K562 (cell line): ENCODE measurements at regions not wholly inside any gene's neighbourhood (a gene's known extent, or its start where the extent isn't known, plus 50 kb on each side); places are given as distances from the start of the nearest gene placed in this dataset.

Source experiments
- ATAC-seq: fragments of 200-7000 bp; cut with Tn5 transposase; 3 replicates; pipeline ENCODE4 v1.9.1; 2020; ENCODE audit warnings: moderate library complexity
- BruUV-seq: library from RNA; stranded (reverse); fragments of 400-500 nt; replicated peaks from 2 replicates; lab custom pipeline; 2021; lab: Mats Ljungman, UMichigan
- CTCF ChIA-PET: fragments of 300-600 bp; formaldehyde crosslinking; extraction: SDS; loops from one replicate; lab custom pipeline; 2021; ENCODE audit warnings: low intra/inter-chr PET ratio; lab: Yijun Ruan, JAX
- POLR2A ChIA-PET: fragments of 300-600, 350-650 bp; sonication (Branson Sonifier 250); formaldehyde crosslinking; extraction: SDS; loops from one replicate; lab custom pipeline; 2021; ENCODE audit warnings: antibody characterized with exemption, inconsistent platforms; lab: Yijun Ruan, JAX
- DNase-seq, 4 experiments: peaks; one replicate each; pipeline versions ENCODE4 v3.0.0 to v3.0.0-alpha.2; 2011 to 2018; ENCODE audit warnings: low spot score in 3 of 4, mixed read lengths in 3 of 4; ENCODE audit errors: extremely low read depth in 1 of 4
- FAIRE-seq: peaks from 2 replicates; lab custom pipeline; 2011; peaks lifted over from hg19 to GRCh38; lab: Jason Lieb, UNC
- H2AFZ ChIP-seq: 2 replicates; pipeline ENCODE4 v1.6.0; 2011; ENCODE audit warnings: low read depth, low read length, control low read depth, inconsistent platforms
- H3K27ac ChIP-seq: fragments of 200-600 bp; 3 replicates; pipeline ENCODE4 v1.8.0; 2011; ENCODE audit warnings: low read depth, mild to moderate bottlenecking, control low read depth, inconsistent platforms, low read length, moderate library complexity, mixed read lengths; ENCODE audit errors: extremely low read depth
- H3K27me3 ChIP-seq, 2 experiments: fragments of 300-600 bp in 1 of 2; 2 replicates in 1 of 2; 3 replicates in 1 of 2; pipeline versions ENCODE4 v1.6.0 to v1.8.0; 2011; ENCODE audit warnings: inconsistent platforms in 2 of 2, low read length in 2 of 2, mild to moderate bottlenecking in 1 of 2, mixed read lengths in 1 of 2, moderate library complexity in 1 of 2; ENCODE audit not compliant: control insufficient read depth in 2 of 2, insufficient read depth in 2 of 2
- H3K36me3 ChIP-seq: fragments of 300-600 bp; 3 replicates; pipeline ENCODE4 v1.8.0; 2011; ENCODE audit warnings: mild to moderate bottlenecking, low read length, inconsistent platforms; ENCODE audit not compliant: control insufficient read depth, insufficient read depth
- H3K4me1 ChIP-seq, 2 experiments: fragments of 200-600 bp in 1 of 2; replicated peaks in 1 of 2; 2 replicates in 1 of 2; 3 replicates in 1 of 2; pipeline versions ENCODE4 v1.5.1 to v1.8.0; 2011; ENCODE audit warnings: inconsistent platforms in 2 of 2, low read length in 2 of 2, mild to moderate bottlenecking in 1 of 2, mixed read lengths in 1 of 2, moderate library complexity in 1 of 2; ENCODE audit not compliant: control insufficient read depth in 2 of 2, insufficient read depth in 2 of 2
- H3K4me2 ChIP-seq: 2 replicates; pipeline ENCODE4 v1.6.1; 2011; ENCODE audit warnings: low read length, control low read depth, inconsistent platforms, mixed read lengths; ENCODE audit not compliant: insufficient read depth
- H3K4me3 ChIP-seq: fragments of 200-600 bp; sonication (generic), shearing (Covaris generic); 2 replicates; pipeline ENCODE4 v1.5.1; 2016; ENCODE audit warnings: control low read depth, inconsistent platforms
- H3K79me2 ChIP-seq: fragments of 200-600 bp; 3 replicates; pipeline ENCODE4 v1.8.0; 2011; ENCODE audit warnings: low read length, inconsistent platforms; ENCODE audit not compliant: control insufficient read depth, insufficient read depth
- H3K9ac ChIP-seq, 2 experiments: 2 replicates each; pipeline versions ENCODE4 v1.6.0 to v1.6.1; 2011; ENCODE audit warnings: low read depth in 2 of 2, low read length in 2 of 2, control low read depth in 1 of 2, inconsistent platforms in 1 of 2, mild to moderate bottlenecking in 1 of 2, mixed read lengths in 1 of 2; ENCODE audit not compliant: insufficient read depth in 1 of 2
- H3K9me1 ChIP-seq: one replicate; pipeline ENCODE4 v1.6.0; 2011; ENCODE audit warnings: inconsistent platforms, mild to moderate bottlenecking, low read length, moderate library complexity; ENCODE audit not compliant: control insufficient read depth, insufficient read depth
- H3K9me3 ChIP-seq: replicated peaks from 2 replicates; pipeline ENCODE4 v1.5.1; 2011; ENCODE audit warnings: low read depth, low read length, inconsistent platforms; ENCODE audit not compliant: control insufficient read depth, insufficient read depth
- H4K20me1 ChIP-seq: replicated peaks from 2 replicates; pipeline ENCODE4 v1.6.1; 2011; ENCODE audit warnings: low read length, inconsistent platforms, mixed read lengths; ENCODE audit not compliant: control insufficient read depth, insufficient read depth
- BMI1 ChIP-seq: fragments of 150-350 bp; IDR thresholded peaks from 2 replicates; pipeline ENCODE4 v1.6.1; 2014; ENCODE audit warnings: low read length
- ESRRA ChIP-seq: fragments of 450-650 bp; IDR thresholded peaks from 2 replicates; pipeline ENCODE4 v1.6.1; 2014; ENCODE audit warnings: low read depth, mild to moderate bottlenecking, moderate library complexity, borderline replicate concordance
- FIP1L1 ChIP-seq: fragments of 200-400 bp; formaldehyde crosslinking; IDR thresholded peaks from 2 replicates; pipeline ENCODE4 v1.6.1; 2018; ENCODE audit warnings: mild to moderate bottlenecking, low read depth, low read length; ENCODE audit not compliant: poor library complexity, severe bottlenecking
- FOXJ3 ChIP-seq: sonication (generic); formaldehyde crosslinking; IDR thresholded peaks from 2 replicates; pipeline ENCODE4 v1.4.0; 2020; ENCODE audit warnings: mild to moderate bottlenecking, missing genetic modification reagents
- HMG20B ChIP-seq: fragments of 250-450 bp; sonication (Bioruptor Pico); IDR thresholded peaks from 2 replicates; pipeline ENCODE4 v1.5.0; 2021; ENCODE audit warnings: mild to moderate bottlenecking
- KDM1A ChIP-seq, 2 experiments: fragments of 450-650 bp; IDR thresholded peaks; 2 replicates each; pipeline ENCODE4 v1.6.1; 2016; ENCODE audit warnings: mild to moderate bottlenecking in 2 of 2
- KHSRP ChIP-seq: fragments of 450-650 bp; IDR thresholded peaks from 2 replicates; pipeline ENCODE4 v1.6.1; 2017
- MAFF ChIP-seq: IDR thresholded peaks from 2 replicates; pipeline ENCODE4 v1.6.1; 2012; ENCODE audit warnings: low read length, improper control_type of control experiment
- SNIP1 ChIP-seq: fragments of 450-650 bp; IDR thresholded peaks from 2 replicates; pipeline ENCODE4 v1.7.1; 2017; ENCODE audit warnings: low read depth, mild to moderate bottlenecking
- SP2 ChIP-seq: IDR thresholded peaks from 2 replicates; pipeline ENCODE4 v1.6.1; 2011; ENCODE audit warnings: mild to moderate bottlenecking, low read depth, low read length, moderate library complexity; ENCODE audit not compliant: poor library complexity, severe bottlenecking; ENCODE audit errors: extremely low read depth
- TAF9B ChIP-seq: fragments of 450-650 bp; IDR thresholded peaks from 2 replicates; pipeline ENCODE4 v1.6.1; 2018; ENCODE audit warnings: mild to moderate bottlenecking; ENCODE audit not compliant: partially characterized antibody
- ZNF143 ChIP-seq: sonication (generic); formaldehyde crosslinking; IDR thresholded peaks from 2 replicates; pipeline ENCODE4 v1.9.0; 2022; ENCODE audit warnings: mild to moderate bottlenecking, missing genetic modification reagents
- ZNF507 ChIP-seq: conservative IDR thresholded peaks from 2 replicates; pipeline ENCODE4 v1.6.1; 2017; ENCODE audit warnings: missing genetic modification characterization, missing compliant biosample characterization
- WGBS: fragments of 100-300 bp; shearing (Covaris generic); methylation state at CpG from one replicate; pipeline ENCODE4 v1.1.6; 2016; ENCODE audit warnings: low coverage, mixed read lengths; ENCODE audit not compliant: insufficient coverage; ENCODE audit errors: missing lambda C conversion rate; 5-methylcytosine and 5-hydroxymethylcytosine counted together
- in situ Hi-C: fragments of 300-500 bp; cut with MboI; formaldehyde crosslinking; loops from 4 replicates; pipeline ENCODE4 v1.15.0; 2018; ENCODE audit warnings: inconsistent platforms, mixed read lengths
- intact Hi-C: fragments of 100-400 bp; cut with micrococcal nuclease; formaldehyde crosslinking; loops from 2 replicates; pipeline ENCODE4 v1.14.2; 2022
- TF ChIP-seq, protein P1 (sequence below): sonication (generic); formaldehyde crosslinking; IDR thresholded peaks from 2 replicates; pipeline ENCODE4 v1.8.1; 2022; ENCODE audit warnings: missing genetic modification reagents

GRCh38 chr10:88138319-88138848 is 275.0 kb downstream of the PTEN start:
- WGBS = 0% methylated on average over 2 of the region's 2 CpGs
- no peaks in the 10 kb centered on the region for H3K4me1 ChIP-seq
- no peak for DNase-seq
- H3K9ac ChIP-seq = no peak overlapping the region
- ATAC-seq = no peak
- H3K9me1 ChIP-seq = no peaks in the 10 kb centered on the region
- no peak overlapping the region for H3K27ac ChIP-seq
- FAIRE-seq = no peak
- no peaks in the 10 kb centered on the region for H3K27me3 ChIP-seq
- H3K79me2 ChIP-seq = no peaks in the 10 kb centered on the region
- CTCF ChIA-PET = no interaction called here
- H3K9me3 ChIP-seq = no peaks in the 10 kb centered on the region
- POLR2A ChIA-PET = no interaction called here
- no peaks in the 10 kb centered on the region for H3K36me3 ChIP-seq
- H3K4me2 ChIP-seq = no peak overlapping the region
- in situ Hi-C loops (no loop called here), intact Hi-C loops (no loop called here)
- H4K20me1 ChIP-seq = no peaks in the 10 kb centered on the region
- no peak overlapping the region for H3K4me3 ChIP-seq
- no TSS peak for BruUV-seq
- TF ChIP-seq MAFF (no peak), KHSRP (no peak), TAF9B (no peak), ZNF143 (CRISPR knock-in tag) (no peak), BMI1 (no peak), KDM1A (IDR thresholded peaks at IDR 0.05) (no peak), FOXJ3 (CRISPR knock-in tag) (no peak), FIP1L1 (no peak), SNIP1 (no peak), ZNF507 (tag) (no peak), ESRRA (no peak), HMG20B (no peak), SP2 (no peak)
- TF ChIP-seq, protein P1, sequence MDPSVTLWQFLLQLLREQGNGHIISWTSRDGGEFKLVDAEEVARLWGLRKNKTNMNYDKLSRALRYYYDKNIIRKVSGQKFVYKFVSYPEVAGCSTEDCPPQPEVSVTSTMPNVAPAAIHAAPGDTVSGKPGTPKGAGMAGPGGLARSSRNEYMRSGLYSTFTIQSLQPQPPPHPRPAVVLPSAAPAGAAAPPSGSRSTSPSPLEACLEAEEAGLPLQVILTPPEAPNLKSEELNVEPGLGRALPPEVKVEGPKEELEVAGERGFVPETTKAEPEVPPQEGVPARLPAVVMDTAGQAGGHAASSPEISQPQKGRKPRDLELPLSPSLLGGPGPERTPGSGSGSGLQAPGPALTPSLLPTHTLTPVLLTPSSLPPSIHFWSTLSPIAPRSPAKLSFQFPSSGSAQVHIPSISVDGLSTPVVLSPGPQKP (CRISPR knock-in tag) = no peak
- H2AFZ ChIP-seq = no peak overlapping the region
